Inflammatory macrophage (primary cell): ENCODE measurements at regions not wholly inside any gene's neighbourhood (a gene's known extent, or its start where the extent isn't known, plus 50 kb on each side); places are given as distances from the start of the nearest gene placed in this dataset.

ENCODE experiments used
- DNase-seq, 2 donors: peaks; one replicate each; pipeline ENCODE4 v3.0.0-alpha.2; 2020 to 2022

DNA sequence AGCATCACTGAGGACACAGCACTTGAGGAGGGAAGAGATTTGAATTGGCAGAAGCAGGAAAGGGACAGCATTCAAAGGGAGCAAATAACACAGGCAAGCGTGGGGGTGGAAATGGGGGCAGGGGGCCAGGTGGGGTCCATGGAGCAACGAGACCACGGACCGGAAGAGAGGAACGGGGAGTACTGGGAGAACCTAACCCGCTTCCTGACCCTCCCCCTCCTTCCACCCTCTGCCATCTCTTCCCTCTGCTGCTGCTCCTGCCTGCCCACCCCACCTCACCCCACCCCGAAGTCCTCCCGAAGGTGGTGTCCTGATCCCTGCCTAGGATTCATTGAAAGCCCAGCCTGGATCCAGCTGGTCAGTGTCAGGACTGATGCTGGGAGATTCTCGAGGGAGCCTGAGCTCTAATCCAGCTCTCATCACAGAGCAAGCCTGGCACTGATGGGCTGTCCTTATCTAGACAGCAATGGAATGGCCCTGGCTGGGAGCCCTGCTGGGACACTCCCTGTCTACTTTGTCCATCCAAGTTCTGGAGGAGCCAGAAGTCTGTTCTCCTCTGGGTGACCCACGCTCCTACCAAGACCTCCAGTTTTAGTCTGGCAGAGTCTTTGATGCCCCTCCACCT is 105.0 kb downstream of the TRIM29 start:
- DNase-seq: no peak

DNA sequence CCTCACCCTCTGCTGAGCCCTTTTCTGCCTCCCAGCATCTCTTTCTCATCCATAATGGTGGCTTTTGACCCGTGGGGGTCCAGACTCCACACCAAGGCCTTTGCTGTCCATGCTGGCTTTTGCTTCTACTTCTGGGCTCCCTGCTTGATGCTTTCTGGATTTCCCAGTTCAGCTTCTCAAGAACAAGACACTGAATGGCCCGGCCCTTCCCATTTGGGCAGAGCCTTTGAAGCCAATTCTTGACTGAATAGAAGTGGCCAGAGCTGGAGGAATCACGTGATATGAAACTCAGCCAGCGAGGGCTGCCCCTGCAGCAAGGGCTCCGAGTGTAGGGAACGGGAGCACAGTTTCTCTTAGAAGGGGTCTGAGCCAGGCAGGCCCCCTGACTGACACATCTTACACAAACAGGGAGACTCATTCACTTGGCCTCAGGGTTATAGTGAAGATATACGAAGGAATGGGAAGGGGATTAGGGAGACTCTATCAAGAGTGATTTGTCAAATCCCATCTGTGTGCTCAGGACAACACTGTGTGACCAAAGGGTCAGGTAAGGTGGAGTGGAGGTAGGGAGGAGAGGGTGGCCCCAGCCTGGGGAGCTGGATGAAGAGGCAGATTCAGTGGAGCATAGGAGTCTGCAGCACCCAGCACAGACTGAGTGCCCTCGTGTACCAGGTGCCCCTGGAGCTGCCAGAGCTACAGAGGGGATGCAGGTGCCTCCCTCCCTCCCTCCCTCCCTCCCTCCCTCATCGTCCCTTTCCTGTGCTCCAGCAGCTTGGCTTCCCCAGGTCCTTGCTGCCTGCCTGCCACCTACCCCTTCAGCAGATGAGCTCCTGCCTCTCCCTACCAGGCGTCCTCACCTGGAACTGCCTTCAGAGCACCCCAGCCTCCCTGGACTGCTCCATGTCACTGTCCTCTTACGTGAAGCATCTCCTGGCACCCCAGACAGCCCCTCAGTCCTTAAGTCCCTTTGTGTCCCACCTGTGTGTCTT is 106.0 kb downstream of the TRIM29 start:
- no peak for DNase-seq

DNA sequence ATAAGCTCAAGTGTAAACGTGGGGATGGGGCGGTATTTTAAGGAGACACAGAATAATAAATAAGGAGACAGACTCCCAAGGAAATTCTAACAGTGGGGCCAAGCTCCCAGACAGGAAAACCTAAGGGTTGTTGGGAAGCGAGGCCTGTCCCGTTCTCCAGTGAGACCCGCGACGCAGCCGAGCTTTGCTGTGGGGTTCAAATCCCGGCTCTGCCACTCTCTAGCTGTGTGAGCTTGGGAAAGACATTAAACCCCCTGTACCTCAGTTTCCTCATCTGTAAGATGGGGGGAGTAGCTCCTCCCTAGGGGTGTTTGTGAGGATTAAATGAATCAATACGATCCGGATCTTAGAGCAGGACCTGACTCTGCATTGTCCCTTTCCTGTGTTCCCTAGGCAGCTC is 106.8 kb downstream of the TRIM29 start:
- no peak for DNase-seq

DNA sequence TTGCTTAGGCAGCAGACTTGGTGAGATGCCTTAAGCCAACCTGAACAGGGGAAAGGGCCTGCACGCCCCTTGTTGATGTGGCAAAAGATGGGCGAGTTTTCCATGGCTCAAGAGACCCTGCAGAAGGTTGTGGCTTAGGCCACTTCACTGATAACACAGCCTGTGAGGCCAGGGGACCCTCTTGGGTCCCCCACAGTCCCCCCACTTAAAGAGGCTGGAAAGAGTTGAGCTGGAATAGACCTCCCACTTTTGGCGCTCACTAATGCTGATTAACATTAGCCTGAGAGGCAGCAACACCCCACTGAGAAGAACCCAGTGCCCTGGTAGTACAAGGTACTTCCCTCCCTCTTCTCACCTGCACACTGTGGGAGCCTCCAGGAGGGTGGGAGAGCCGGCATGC is 107.5 kb downstream of the TRIM29 start:
- DNase-seq: no peak

DNA sequence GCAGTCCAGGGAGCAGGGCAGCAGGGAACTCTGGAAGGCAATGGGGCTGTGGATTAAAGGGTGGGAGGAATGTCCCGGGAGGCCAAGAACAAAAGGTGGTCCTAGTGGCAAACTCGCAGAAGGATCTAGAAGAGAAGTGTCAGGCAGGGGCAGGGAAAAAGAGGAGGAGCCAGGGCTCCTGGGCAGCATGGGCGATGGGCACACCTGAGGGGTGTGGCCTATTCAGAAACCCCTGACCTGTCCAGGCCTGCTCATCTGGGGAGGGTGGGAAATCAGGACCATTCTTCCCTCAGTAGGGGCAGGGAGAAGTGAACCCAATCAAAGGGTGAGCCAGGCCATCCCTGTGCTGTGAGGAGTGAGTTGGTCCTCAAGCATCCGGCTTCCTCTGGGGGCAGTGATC is 108.6 kb downstream of the TRIM29 start:
- no peak for DNase-seq

DNA sequence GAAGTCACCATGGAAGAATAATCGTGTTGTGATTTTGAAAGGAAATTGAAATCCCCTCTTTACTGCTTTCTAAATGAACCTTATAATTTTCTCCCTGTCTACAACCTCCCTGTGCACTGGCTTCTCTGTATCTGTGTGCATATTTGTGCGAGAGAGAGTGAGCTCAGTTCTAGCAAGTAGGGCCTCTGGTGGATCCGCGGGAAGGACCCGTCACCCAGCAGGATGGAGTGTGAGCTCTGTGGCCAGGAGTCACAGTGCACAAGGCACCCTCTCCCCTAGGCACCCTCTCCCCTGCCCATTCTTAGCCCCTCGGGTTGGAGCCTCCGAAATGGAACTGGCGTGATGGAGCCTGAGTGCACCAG is 109.0 kb downstream of the TRIM29 start:
- no peak for DNase-seq

DNA sequence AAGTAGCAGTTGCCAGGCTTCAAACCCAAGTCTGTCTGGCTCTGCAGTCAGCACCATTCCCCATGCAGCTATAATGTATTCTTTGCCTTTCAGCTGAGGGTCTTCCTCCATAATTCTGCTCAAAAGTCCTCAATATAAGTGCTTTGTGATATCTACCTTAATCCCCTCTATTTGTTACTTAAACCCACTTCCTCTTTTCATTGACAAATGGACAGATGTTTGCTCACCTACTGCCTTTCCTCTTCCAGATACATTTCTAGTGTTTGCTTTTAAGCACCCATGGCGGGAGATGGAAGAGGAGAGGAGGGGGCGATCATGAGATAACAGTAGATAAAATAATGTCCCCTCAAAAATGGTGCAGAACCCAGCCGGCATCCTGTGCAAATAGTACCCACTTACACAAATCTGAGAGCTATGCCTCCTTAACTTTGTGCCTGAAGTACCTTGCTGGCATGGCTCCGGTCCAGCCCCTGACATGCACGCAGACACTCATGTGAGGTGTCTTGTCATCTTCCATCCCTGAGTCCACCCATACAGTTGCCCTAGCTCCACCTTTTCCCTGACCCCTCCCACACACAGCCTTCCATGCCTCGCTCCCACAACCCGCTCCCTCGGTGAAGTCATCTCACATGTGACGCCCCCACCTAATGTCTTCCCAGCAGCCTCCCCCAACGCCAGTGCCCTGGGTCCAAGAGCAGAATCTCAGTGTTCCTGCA is 109.6 kb downstream of the TRIM29 start:
- DNase-seq: no peak

DNA sequence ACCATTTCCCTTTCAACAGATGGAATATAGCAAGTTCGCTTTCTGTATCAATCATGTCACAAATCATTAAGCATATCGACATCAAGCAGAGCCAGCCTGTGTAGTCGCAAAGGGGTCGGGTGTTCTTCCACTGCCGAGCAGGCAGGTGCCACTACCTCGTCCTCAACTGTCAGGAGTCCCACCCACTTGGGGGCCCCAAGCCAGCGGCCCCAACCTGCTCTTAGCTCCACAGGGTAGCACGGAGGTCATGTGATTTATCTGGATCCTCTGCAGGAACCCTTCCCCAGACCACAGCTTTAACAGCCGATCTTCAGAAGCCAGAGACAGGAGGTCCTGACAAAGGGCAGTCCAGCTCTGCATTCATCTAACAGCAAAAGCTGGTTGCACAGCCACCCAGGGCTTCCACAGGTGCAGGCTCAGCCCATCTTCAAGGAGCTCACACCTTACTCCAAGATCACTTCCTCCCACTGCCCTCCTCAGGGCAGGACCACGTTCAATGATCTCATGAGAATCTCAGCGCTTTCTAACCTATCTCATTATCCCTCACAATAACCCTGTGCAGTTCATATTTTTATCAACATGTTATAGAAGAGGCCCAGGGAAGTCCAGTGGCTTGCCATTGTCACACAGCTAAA is 110.2 kb downstream of the TRIM29 start:
- no peak for DNase-seq

DNA sequence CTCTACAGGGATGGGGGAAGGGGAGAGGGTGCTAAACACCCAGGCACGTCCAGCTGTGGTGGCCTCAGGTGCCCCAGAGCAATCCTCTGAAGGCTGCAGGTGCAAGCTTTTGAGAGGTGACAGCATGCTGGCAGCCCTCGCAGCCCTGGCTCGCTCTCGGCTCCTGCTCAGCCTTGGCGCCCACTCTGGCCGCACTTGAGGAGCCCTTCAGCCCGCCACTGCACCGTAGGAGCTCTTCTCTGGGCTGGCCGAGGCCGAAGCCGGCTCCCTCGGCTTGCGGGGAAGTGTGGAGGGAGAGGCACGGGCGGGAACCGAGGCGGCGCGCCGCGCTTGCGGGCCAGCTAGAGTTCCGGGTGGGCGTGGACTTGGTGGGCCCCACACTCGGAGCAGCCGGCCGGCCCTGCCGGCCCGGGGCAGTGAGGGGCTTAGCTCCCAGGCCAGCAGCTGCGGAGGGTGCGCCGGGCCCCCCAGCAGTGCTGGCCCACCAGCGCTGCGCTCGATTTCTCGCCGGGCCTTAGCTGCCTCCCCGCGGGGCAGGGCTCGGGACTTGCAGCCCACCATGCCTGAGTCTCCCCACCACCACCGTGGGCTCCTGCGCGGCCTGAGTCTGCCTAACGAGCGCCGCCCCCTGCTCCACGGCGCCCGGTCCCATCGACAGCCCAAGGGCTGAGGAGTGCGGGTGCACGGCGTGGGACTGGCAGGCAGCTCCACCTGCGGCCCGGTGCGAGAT is 112.1 kb downstream of the TRIM29 start:
- DNase-seq: no peak

DNA sequence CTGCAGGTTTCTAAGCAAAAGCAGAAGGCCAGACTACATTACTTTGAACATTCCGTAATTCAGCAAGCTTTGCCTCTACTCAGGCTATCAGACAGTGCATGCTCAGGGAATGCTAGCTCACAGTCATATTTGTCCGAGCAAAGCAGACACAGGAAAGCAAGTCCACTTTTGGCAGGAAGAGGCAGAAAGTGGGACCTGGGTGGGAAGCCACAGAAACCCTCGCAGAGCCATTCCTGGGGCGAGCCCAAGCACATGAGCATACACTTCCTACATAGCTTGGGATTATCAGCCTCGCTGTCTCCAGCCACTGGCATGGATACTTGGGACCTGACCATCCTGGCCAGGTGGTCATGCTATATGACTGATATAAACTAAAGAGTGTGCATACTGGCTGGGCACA is 113.3 kb downstream of the TRIM29 start:
- no peak for DNase-seq

DNA sequence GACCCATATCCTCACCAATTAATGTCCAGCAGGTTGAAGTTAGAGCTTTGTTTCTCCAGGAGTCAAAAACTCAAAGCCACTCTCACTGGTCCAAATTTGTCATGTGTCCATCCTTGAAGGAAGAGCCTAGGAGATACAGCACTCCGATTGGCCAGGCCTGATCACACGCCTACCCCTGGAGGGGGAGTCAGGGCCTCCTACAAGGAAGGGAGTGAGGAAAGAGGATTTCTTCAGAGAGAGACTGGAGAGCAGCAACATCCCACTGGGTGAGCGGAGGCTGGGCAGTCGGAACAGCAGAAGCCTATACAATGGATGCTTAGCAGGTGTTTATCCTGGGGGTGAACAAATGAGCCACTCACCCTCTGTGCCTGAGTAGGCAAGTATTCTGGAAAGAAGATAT is 113.9 kb downstream of the TRIM29 start:
- DNase-seq: no peak

DNA sequence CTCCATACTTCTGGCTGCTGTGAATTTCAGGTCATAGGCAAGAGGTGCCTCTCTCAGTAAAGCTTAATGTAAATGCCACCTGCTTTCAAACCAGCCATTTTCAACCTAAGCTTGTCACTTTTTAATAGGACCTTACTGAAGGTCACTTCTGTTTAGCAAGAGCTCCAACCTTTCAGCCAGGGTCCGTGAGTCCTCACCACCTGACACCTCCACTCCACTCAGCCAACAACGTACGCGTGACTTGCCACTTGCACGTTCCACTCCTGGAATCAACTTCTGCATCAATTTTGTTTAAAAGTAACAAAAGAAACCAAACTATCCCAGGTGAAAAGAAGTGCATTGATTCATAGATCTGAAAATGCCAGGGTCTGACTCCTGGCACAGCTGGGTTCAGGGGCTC is 114.4 kb downstream of the TRIM29 start:
- DNase-seq: no peak

DNA sequence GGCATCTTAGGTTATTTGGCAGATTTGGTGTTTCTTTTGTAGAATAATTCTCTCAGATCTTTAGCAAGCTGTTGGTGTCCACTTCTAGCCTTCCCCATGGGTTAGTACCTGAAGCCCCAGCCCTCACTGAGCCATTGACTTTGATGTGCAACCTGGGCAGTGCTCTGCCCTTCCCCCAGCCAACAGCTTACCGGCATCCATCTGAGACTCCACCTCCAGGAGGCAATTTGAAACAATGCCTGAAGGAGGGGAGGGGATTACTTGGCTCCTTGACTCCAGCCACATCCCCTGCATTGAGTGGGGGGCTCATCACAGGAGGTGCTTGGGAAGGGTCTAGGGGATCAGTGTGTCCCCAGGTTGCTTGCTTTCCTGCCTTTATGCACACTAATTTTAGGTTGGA is 114.8 kb downstream of the TRIM29 start:
- DNase-seq: no peak

DNA sequence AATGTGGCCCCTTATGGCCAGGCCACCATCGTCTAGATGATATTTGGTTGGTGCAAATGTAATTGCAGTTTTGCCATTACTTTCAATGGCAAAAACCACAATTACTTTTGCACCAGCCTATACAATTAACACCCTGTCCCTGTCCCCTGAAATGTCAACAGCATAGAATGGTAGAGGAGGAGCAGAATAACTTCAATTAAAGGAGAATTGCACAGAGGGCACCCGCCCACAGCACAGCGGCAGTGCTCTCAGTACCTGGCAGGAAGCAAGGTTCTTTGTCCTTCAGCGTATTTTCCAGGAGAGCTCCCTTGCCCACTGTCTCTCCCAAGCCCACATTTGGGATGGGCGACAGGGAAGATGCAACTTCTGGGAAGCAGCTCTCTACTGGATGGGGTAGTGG is 115.3 kb downstream of the TRIM29 start:
- no peak for DNase-seq

DNA sequence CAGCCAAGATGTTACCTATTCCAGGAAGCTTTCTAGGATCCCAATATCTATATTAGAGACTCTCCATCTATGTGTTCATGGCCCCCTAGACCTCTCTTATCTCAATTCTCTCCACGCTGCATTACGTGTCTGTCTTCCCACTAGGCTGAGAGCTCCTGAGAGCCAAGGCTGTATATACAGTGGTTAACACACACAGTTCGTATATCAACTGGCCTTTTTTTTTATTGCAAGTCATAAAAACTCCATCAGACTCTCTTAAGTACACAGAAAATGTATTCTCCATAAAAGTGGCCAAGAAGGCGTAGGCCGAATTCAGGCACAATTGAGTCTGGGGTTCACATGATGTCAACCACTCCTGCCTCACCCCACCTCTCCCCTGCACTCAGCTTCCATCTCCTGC is 115.9 kb downstream of the TRIM29 start:
- DNase-seq: no peak

DNA sequence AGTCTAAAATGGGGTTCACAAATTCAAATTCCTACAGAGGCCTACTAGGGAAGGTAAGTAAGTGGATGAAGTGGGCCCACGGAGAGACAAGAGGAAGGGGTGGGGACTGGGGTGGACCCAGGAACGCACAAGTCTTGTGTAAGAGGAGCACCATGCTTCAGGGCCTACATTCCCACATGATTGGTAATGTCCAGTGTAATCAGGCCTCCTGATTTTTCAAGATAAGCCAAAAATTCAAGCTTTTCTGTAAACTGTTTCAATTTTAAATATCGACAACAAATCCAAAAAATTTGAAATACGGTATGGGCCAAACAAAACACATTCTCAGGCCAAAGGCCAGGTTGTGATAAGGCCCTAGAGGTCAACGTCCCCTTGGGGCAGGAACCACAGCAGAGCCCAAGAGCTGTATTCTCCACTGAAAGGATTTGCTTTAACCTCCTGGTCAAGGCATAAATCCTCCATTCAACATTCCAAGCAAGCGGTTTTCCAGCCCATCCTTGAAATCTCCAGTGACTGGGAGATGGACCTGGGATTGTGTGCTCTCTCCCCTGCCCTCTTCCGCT is 116.4 kb downstream of the TRIM29 start:
- DNase-seq: no peak

DNA sequence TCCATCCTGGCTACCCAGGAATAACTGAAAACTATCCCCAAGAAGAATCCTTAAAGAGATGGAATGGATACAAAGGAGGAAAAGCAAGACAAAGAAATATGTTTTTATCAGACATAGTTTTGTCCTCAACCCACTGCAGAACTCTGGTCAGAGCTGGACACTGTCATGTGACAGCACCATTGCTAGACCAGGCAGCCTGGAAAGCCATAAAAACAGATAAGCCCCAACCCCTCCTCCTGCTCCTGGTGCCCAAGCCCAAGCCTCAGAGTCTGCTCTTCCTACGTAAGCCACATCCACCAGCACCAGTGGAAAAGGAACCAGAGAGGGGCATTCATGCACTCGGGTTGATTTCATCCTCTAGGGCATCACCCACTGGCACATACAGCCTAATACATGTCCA is 116.9 kb downstream of the TRIM29 start:
- no peak for DNase-seq

DNA sequence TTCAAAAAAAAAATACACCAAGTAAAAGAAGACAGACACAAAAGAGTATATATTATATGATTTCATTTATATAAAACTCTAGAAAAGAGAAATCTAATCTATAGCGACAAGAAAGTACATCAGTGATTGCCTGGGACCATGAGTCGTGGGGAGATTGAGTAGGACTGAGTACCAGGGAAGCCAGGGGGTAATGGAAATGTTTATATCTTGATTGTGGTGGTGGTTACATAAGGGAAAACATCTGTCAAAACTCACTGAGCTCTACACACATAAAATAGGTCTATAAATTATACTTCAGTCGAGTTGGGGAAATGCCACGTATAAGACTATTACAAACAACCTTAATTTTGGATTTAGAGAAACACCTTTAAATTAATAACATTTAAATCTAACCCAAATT is 117.4 kb downstream of the TRIM29 start:
- DNase-seq: no peak

DNA sequence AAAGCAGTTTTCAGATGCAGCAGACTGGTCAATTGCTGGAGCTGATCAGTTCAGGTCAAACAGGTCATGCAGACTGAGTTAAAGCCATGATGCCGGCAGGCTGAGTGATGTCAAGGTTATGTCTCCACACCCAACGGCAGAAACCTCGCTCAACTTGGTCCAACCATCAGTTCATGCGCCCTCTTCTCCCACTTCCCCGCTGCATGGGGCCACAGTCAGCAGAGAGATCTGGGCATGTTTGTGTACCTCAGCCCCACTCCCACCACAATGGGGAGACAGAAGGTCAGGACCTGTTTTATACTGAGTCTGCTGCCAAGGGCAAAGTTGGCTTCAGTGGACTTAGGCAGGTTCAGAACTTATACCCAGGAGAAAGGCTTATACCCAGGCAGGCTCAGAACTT is 118.7 kb downstream of the TRIM29 start:
- DNase-seq: no peak

DNA sequence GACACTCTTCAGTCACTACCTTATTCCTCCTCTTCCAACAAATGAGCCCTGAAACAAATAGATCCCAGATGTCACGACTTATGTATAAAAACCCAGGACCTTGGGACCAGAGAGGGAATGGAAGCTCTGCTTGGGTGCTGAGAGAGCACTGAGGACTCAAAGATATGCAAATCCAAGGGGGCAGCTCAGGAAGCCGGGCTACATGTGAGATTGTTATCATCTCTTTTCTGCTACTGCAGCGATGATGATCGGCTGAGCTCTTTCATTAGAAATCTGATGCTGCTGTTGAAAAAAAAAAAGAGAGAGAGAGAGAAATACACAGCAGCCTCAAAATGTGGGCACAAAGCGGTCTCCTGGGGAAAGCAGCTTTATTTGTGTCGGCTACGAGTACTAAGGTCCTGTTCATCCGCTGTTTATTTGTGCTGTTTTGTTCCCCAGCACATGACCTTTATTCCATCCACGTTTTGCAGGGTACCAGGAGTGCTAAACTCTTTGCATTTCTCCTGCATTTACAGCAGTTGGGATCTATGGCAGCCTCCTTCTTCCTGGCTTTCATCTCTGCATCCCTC is 120.2 kb downstream of the TRIM29 start:
- DNase-seq: no peak

DNA sequence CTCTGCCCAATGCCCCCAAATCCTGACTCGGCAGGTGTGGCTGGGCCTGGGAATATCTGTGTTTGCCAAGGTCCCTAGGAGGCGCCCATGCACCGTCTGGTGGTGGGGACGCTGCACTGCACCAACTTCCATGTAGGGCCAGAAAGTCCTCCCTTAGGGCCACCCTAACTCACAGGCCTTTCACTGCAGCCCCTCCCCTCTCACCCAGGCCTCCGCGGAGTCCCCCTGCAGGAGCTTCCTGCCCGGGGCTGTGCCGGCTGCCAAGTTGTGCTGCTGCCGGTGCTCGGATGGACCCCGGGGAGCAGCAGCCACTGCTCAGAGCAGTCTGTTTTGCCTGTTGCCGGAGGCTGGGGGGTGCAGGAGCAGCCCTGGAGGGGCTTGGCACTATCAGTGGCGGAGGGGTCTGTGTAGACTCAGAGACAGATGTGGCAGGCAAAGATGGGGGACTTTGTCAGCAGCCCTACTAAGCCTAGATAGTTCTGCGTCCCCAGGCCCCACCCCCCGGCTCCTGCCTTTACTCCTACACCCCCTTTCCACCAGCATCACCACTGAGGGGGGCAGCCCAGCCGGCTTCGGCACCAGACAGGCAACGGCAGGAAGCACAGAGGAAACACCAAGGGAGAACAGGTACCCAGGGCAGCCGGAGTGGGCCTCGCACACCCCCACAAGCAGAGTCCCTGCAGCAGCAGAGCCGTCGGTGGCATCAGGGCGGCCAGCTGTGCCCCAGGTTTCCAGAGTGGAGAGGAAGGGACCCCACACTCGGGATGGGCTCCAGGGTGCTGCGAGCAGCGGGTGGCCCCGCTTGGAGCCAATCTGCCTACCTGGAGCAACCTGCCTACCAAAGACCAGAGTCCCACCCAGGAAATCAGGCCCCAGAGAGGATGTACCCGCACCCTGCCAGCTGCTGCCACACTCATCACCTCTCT is 124.3 kb downstream of the TRIM29 start:
- DNase-seq: peak; percentile 18 to 32
